Endothelial cell of umbilical vein (primary cell): ENCODE measurements at regions not wholly inside any gene's neighbourhood (a gene's known extent, or its start where the extent isn't known, plus 50 kb on each side); places are given as distances from the start of the nearest gene placed in this dataset.

Experiments used
- BruUV-seq: library from RNA; stranded (reverse); fragments of 400-500 nt; replicated peaks from 2 replicates; lab custom pipeline; 2021; lab: Mats Ljungman, UMichigan
- CTCF ChIA-PET: fragments of 300-600, 350-600 bp; sonication (Branson Sonifier 250); formaldehyde crosslinking; loops from one replicate; lab custom pipeline; 2021; ENCODE audit warnings: antibody characterized with exemption, inconsistent platforms; lab: Charles Lee
- POLR2A ChIA-PET: fragments of 300-600, 350-600 bp; sonication (Branson Sonifier 250); formaldehyde crosslinking; loops from one replicate; lab custom pipeline; 2021; ENCODE audit warnings: antibody characterized with exemption, inconsistent platforms; lab: Charles Lee
- DNase-seq: peaks from one replicate; pipeline ENCODE4 v3.0.0-alpha.2; 2011; ENCODE audit warnings: low read depth, low spot score
- FAIRE-seq: peaks from 2 replicates; lab custom pipeline; 2011; peaks lifted over from hg19 to GRCh38; lab: Jason Lieb, UNC
- H2AFZ ChIP-seq: 2 replicates; pipeline ENCODE4 v1.6.0; 2012; ENCODE audit warnings: low read depth, low read length, control low read depth, inconsistent platforms
- H3K27ac ChIP-seq: 2 replicates; pipeline ENCODE4 v1.5.1; 2011; ENCODE audit warnings: low read depth, mild to moderate bottlenecking, control low read depth, low read length, moderate library complexity; ENCODE audit not compliant: insufficient read depth
- H3K27me3 ChIP-seq, 2 experiments: 2 replicates each; pipeline versions ENCODE4 v1.6.0 to v1.6.1; 2011; ENCODE audit warnings: low read length in 2 of 2, mixed read lengths in 1 of 2; ENCODE audit not compliant: control insufficient read depth in 2 of 2, insufficient read depth in 2 of 2
- H3K36me3 ChIP-seq, 2 experiments: 2 replicates in 1 of 2; 3 replicates in 1 of 2; pipeline ENCODE4 v1.5.1; 2011; ENCODE audit warnings: low read length in 2 of 2, mild to moderate bottlenecking in 1 of 2, moderate library complexity in 1 of 2; ENCODE audit not compliant: control insufficient read depth in 2 of 2, insufficient read depth in 2 of 2; ENCODE audit errors: extremely low read depth in 1 of 2
- H3K4me1 ChIP-seq: 3 replicates; pipeline ENCODE4 v1.5.1; 2011; ENCODE audit warnings: mild to moderate bottlenecking, low read length; ENCODE audit not compliant: control insufficient read depth, insufficient read depth; ENCODE audit errors: extremely low read depth
- H3K4me2 ChIP-seq: 2 replicates; pipeline ENCODE4 v1.6.1; 2011; ENCODE audit warnings: low read length, control low read depth, mixed read lengths; ENCODE audit not compliant: insufficient read depth
- H3K4me3 ChIP-seq, 3 experiments: fragments of 200-600 bp in 1 of 3; sonication (generic), shearing (Covaris generic) in 1 of 3; replicated peaks in 1 of 3; 2 replicates each; pipeline ENCODE4 v1.5.1; 2011 to 2016; ENCODE audit warnings: control low read depth in 3 of 3, low read length in 3 of 3, mild to moderate bottlenecking in 2 of 3, inconsistent platforms in 1 of 3, low read depth in 1 of 3, moderate library complexity in 1 of 3; ENCODE audit not compliant: insufficient read depth in 1 of 3
- H3K79me2 ChIP-seq: 2 replicates; pipeline ENCODE4 v1.6.0; 2012; ENCODE audit warnings: low read length, inconsistent platforms; ENCODE audit not compliant: control insufficient read depth, insufficient read depth
- H3K9ac ChIP-seq: replicated peaks from 2 replicates; pipeline ENCODE3; 2011; ENCODE audit warnings: low read length, control low read depth; ENCODE audit not compliant: insufficient read depth; ENCODE audit errors: extremely low read depth
- H3K9me1 ChIP-seq: replicated peaks from 3 replicates; pipeline ENCODE4 v1.6.0; 2011; ENCODE audit warnings: mild to moderate bottlenecking, low read length; ENCODE audit not compliant: control insufficient read depth, insufficient read depth; ENCODE audit errors: extremely low read depth
- H3K9me3 ChIP-seq: replicated peaks from 2 replicates; pipeline ENCODE4 v1.5.1; 2012; ENCODE audit warnings: low read length, inconsistent platforms; ENCODE audit not compliant: control insufficient read depth, insufficient read depth
- H4K20me1 ChIP-seq: replicated peaks from 2 replicates; pipeline ENCODE3; 2011; ENCODE audit warnings: mild to moderate bottlenecking, low read length; ENCODE audit not compliant: control insufficient read depth, insufficient read depth; ENCODE audit errors: extremely low read depth
- EZH2 ChIP-seq: IDR thresholded peaks from 2 replicates; pipeline ENCODE4 v1.6.1; 2012; ENCODE audit warnings: borderline replicate concordance, low read depth, mild to moderate bottlenecking, moderate library complexity, low read length, inconsistent platforms; ENCODE audit not compliant: severe bottlenecking
- FOS ChIP-seq: IDR thresholded peaks from 2 replicates; pipeline ENCODE4 v1.6.1; 2011; ENCODE audit warnings: mild to moderate bottlenecking, low read length, moderate library complexity, borderline replicate concordance; ENCODE audit not compliant: insufficient read depth
- GATA2 ChIP-seq: IDR thresholded peaks from 2 replicates; pipeline ENCODE4 v1.7.0; 2011; ENCODE audit warnings: low read depth, mild to moderate bottlenecking, moderate library complexity, mixed read lengths, low read length; ENCODE audit not compliant: insufficient read length, insufficient read depth
- JUN ChIP-seq: IDR thresholded peaks from 2 replicates; pipeline ENCODE4 v1.6.1; 2011; ENCODE audit warnings: borderline replicate concordance, low read depth; ENCODE audit not compliant: insufficient read length, insufficient read depth
- MYC ChIP-seq: IDR thresholded peaks from one replicate; pipeline ENCODE4 v1.6.1; 2011; ENCODE audit warnings: mild to moderate bottlenecking, low read depth, low read length
- POLR2A ChIP-seq: IDR thresholded peaks from 2 replicates; pipeline ENCODE4 v1.6.1; 2012; ENCODE audit warnings: low read depth, mild to moderate bottlenecking, control low read depth, low read length
- POLR2AphosphoS5 ChIP-seq: IDR thresholded peaks from 2 replicates; pipeline ENCODE4 v1.6.1; 2012; ENCODE audit warnings: low read depth, mild to moderate bottlenecking, control low read depth, low read length, moderate library complexity; ENCODE audit not compliant: insufficient read depth
- dilution Hi-C: fragments of 300-500 bp; cut with MboI; formaldehyde crosslinking; loops from one replicate; pipeline ENCODE4 v1.15.0; 2019; ENCODE audit warnings: low sequenced_read_pairs; ENCODE audit not compliant: extremely low pct_ligation_motif_present
- intact Hi-C: fragments of 100-400 bp; cut with micrococcal nuclease; formaldehyde crosslinking; loops from one replicate; pipeline ENCODE4 v1.10.0; 2022
- TF ChIP-seq, protein P1 (sequence below): IDR thresholded peaks from 2 replicates; pipeline ENCODE4 v1.6.1; 2011; ENCODE audit not compliant: insufficient read depth, insufficient read length
- TF ChIP-seq, protein P2 (sequence below), 2 donors: IDR thresholded peaks; 1 replicate in 1 of 2; 2 replicates in 1 of 2; pipeline ENCODE4 v1.5.1; 2011; ENCODE audit warnings: low read length in 2 of 2, mild to moderate bottlenecking in 2 of 2, moderate library complexity in 2 of 2, control low read depth in 1 of 2, inconsistent platforms in 1 of 2, low read depth in 1 of 2; ENCODE audit not compliant: insufficient read depth in 1 of 2; ENCODE audit errors: extremely low read depth in 1 of 2

DNA sequence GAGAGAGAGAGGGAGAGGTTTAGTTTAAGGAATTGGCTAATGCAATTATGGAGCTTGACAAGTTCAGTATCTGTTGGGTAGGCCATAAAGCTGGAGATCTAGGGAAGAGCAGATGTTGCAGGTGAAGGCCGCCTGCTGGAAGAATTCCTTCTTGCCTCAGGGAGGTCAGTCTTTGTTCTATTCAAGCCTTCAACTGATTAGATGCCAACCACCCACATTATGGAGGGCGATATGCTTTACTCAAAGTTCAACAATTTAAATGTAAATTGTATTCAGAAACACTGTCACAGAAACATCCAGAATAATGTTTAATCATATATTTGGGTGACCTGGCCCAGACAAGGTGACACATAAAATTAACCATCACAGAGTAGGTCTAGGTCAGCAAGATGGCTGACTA lies 51.7 kb upstream of the SSBP2 start:
- TF ChIP-seq, protein P1, sequence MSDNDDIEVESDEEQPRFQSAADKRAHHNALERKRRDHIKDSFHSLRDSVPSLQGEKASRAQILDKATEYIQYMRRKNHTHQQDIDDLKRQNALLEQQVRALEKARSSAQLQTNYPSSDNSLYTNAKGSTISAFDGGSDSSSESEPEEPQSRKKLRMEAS, result no peak
- TF ChIP-seq, protein P2, sequence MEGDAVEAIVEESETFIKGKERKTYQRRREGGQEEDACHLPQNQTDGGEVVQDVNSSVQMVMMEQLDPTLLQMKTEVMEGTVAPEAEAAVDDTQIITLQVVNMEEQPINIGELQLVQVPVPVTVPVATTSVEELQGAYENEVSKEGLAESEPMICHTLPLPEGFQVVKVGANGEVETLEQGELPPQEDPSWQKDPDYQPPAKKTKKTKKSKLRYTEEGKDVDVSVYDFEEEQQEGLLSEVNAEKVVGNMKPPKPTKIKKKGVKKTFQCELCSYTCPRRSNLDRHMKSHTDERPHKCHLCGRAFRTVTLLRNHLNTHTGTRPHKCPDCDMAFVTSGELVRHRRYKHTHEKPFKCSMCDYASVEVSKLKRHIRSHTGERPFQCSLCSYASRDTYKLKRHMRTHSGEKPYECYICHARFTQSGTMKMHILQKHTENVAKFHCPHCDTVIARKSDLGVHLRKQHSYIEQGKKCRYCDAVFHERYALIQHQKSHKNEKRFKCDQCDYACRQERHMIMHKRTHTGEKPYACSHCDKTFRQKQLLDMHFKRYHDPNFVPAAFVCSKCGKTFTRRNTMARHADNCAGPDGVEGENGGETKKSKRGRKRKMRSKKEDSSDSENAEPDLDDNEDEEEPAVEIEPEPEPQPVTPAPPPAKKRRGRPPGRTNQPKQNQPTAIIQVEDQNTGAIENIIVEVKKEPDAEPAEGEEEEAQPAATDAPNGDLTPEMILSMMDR (IDR thresholded peaks at IDR 0.05; ENCODE audit: extremely low read depth in 1 of 2, insufficient read depth in 1 of 2, low read depth in 1 of 2, low read length in 2 of 2), result no peak
- no peak overlapping the region for H3K4me3 ChIP-seq
- H3K9me1 ChIP-seq, result no peaks in the 10 kb centered on the region
- FAIRE-seq (no peak), DNase-seq (no peak)
- H3K36me3 ChIP-seq, result no peaks in the 10 kb centered on the region
- no peak overlapping the region for H3K27ac ChIP-seq
- no peaks in the 10 kb centered on the region for H4K20me1 ChIP-seq
- H3K4me2 ChIP-seq, result no peak overlapping the region
- no TSS peak for BruUV-seq
- H3K79me2 ChIP-seq, result no peaks in the 10 kb centered on the region
- no peaks in the 10 kb centered on the region for H3K27me3 ChIP-seq
- H3K9ac ChIP-seq, result no peak overlapping the region
- H3K4me1 ChIP-seq, result no peaks in the 10 kb centered on the region
- no peaks in the 10 kb centered on the region for H3K9me3 ChIP-seq
- CTCF ChIA-PET, result no interaction called here
- intact Hi-C loops (no loop called here), dilution Hi-C loops (no loop called here)
- no peak overlapping the region for H2AFZ ChIP-seq
- POLR2A ChIA-PET, result no interaction called here

DNA sequence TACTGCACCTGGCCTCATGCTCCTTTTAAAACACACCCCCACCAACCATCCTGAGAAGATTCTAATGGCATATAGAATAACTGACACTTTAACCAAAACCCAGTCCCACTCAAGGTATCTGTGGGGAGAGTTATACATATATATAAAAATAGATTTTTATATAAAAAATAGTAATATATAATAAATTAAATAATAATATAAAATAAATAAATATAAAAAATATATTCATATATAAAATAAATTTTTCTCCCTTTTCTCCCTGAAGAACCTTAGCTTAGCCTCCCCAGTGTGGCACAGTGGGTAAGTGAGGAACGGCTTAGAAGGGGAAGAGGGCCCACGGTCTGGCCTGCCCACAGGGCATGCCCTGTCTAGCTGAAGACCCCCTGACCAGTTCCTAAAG lies 51.1 kb upstream of the SSBP2 start:
- POLR2A ChIA-PET, result no interaction called here
- BruUV-seq, result no TSS peak
- CTCF ChIA-PET, result no interaction called here
- Histone ChIP-seq H3K36me3 (no peaks in the 10 kb centered on the region), H3K9me3 (no peaks in the 10 kb centered on the region), H3K9me1 (no peaks in the 10 kb centered on the region), H3K4me2 (no peak overlapping the region), H3K27ac (no peak overlapping the region), H3K79me2 (no peaks in the 10 kb centered on the region), H2AFZ (no peak overlapping the region), H3K4me3 (no peak overlapping the region), H4K20me1 (no peaks in the 10 kb centered on the region), H3K9ac (no peak overlapping the region), H3K27me3 (no peaks in the 10 kb centered on the region), H3K4me1 (no peaks in the 10 kb centered on the region)
- FAIRE-seq (no peak), DNase-seq (no peak)
- dilution Hi-C loops (no loop called here), intact Hi-C loops (no loop called here)
- TF ChIP-seq JUN (no peak), POLR2AphosphoS5 (no peak), FOS (no peak), EZH2 (no peak), MYC (no peak), POLR2A (no peak), GATA2 (no peak)
- TF ChIP-seq, protein P2 (IDR thresholded peaks at IDR 0.05; ENCODE audit: extremely low read depth in 1 of 2, insufficient read depth in 1 of 2, low read depth in 1 of 2, low read length in 2 of 2), result no peak
- TF ChIP-seq, protein P1, result no peak
